Posterior vena cava (tissue), 2 donors: ENCODE measurements at regions not wholly inside any gene's neighbourhood (a gene's known extent, or its start where the extent isn't known, plus 50 kb on each side); places are given as distances from the start of the nearest gene placed in this dataset.

Experiments used
- DNase-seq: peaks from one replicate; pipeline ENCODE4 v3.0.0-alpha.2; 2020; ENCODE audit warnings: low spot score
- intact Hi-C, 2 donors: fragments of 100-400 bp; cut with DNase I; formaldehyde crosslinking; loops; one replicate each; pipeline versions ENCODE4 v1.14.1 to v1.14.2; 2022 to 2023
- donor health status: DM: yes; HTN: yes; CAD: no.
- donor health status: DM: yes; HTN: yes; CAD: no.

GRCh38 chr1:221303623-221304022 lies 424.4 kb downstream of the HLX start:
- intact Hi-C loops: no loop called here
- no peak for DNase-seq

DNA sequence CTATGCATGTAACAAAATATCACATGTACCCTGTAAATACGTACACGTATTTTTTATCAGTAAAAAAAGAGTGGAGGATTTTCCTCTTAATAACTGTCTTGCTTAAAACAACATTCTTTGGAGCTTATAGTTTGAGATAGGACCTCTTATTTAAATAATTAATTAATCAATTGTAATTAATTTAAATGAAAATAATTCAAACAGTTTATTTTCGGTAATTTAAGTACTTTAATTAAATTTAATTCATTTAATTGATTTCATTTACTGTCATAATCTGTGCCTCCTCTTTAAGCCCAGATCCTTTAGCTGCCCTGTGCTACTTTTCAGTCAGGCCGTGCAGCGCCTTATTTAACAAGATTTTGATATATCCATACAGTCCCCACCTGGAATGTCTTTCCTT lies 427.0 kb downstream of the HLX start:
- intact Hi-C loops: no loop called here
- DNase-seq: no peak

DNA sequence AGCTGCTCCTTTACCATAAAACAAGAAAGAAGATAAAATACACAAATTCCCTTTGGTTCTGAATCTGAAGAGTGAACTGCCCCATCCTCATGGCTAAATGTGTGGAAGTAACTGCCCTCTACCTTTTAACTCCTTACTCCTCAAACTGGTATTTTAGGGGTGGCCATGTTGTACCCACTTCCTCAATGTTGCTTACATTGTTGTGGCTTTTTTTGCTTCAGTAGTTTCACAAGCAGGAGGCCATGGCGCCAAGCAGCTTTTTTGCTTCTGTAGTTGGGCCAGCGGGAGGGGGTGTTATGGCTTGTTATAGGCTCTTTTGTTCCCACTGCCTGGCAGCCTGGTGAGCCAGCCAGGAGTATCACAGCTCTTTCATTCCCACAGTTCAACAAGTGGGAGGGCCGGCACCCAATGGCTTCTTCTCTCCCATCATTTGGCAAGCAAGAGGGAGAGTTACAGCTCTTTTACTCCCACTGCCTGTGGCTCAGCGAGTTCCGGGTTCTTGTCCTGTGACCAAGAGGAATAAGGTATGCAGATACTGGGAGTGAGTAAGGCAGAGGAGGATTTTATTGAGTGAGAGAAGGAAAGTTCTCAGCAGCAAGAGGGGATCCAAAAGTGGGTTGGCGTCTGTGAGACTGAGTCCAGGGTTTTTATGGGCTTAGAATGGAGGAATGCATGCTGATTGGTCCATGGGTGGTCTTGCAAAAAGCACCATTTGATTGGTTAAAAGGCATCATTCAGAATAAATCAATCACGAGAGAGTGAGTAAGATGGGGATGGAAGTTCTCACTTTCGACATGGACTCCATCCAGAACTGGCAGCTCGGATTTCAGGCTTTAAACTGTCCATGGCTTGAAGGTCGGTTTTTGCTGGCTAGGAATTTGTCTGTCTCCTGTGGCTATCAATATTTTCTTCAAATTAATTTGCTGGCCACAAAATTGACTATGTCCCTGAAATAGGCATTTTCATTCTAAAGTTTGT lies 429.6 kb downstream of the HLX start:
- DNase-seq: no peak
- intact Hi-C loops: no loop called here

DNA sequence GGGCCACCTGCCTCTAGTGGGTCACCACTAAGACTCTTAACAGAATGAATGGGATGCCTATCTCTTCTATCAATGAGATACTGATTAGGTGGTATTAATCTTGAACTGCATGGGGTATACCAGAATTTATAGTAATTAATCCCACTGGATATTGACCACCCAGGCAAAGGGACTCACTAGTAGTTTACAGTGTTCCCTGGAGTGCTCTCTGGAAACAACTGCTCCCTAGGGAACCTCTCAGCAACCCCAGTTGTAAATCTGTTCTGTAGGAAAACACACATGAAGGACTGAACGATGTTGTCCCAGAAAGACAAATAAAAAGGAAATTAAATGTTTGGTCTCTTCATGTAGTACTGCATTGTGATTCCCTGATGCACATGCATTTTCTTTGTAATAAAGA lies 430.5 kb downstream of the HLX start:
- intact Hi-C loops: no loop called here
- DNase-seq: no peak

DNA sequence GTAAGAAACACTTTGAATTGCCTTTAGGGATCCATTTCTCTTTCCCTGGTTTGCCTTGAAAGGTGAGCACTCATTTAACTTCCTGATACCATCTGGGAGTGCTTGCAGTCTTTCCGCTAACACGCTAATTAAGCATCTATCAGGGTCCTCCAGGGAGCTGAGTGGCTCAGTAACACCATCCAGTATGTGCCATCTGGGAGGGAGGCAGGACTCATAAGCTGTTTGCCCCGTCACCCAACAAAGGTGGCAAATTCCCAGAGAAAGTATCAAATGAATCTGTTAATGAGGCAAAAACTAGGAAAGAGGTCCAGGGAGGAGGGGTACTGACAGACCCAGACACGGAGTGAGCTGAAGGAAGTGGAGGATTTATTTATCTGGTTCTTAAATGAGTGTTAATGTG lies 430.9 kb downstream of the HLX start:
- intact Hi-C loops: no loop called here
- no peak for DNase-seq

GRCh38 chr1:221315330-221315729 lies 426.6 kb downstream of the DUSP10 start:
- DNase-seq: no peak
- intact Hi-C loops: no loop called here

DNA sequence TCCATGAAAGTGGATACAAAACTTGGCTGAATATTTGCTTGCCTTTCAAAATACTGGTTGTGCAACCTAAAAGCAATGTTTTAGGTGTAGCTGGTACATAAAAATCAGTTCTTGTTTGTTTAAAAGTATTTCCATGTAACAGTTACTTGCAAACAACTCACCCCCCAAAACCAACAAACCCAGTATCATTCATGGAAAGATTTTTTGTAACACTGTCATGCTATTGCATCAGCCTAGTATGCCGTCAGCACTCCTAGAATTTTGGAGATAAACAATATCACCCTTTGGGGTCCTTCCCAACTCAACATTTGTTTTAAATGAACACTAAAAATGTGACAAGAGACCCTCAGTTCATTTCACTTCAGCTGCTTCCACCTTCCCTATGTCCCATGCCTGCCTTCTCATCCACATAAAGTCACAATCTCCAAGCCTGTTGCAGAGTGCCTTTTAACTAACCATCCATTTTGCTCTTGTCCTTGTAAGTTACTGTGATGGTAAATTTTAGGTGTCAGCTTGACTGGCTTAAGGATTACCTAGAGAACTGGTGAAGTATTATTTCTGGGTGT lies 425.3 kb downstream of the DUSP10 start:
- DNase-seq: no peak
- intact Hi-C loops: no loop called here

- intact Hi-C loops: no loop called here
- DNase-seq: no peak
These were observed 424.4 kb downstream of the DUSP10 start for GRCh38 chr1:221317537-221317936.

DNA sequence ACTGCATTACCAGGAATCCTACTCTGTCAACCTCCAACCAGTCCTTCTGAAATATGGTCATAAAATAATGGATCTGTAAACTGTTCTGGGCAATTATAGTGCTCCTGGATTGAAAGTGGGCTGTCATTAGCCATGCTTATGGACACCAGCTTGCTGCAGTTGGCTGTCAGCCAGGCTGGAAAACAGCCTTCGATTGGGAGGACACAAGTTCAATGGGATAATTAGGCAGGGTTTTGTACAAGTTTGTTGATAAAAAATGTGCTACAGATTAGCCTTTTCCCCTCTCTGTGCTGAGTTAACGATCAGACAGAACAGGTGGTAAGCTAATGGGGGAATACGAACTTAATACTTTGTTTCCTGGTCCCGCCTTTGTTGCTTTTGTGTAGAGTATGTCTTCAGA lies 413.9 kb downstream of the DUSP10 start:
- DNase-seq: no peak
- intact Hi-C loops: no loop called here

DNA sequence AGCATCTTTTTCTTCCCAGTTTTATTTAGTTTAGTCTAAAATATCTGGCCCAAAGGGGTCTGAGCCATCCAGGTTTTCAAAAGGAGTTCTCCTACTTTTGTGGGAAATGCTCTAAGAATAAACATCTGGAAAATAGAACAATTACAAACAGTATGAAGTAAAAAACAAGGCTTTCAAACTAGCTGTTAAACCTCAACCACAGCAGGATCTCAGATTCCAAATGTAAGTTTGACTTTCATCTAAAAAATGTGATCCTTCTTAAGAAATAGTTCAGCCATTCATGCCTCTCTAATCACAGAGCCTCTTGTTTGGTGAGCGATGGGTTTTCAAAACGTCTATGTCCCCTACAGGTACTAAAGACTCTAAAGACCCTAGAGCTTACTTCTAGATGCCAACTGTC lies 413.5 kb downstream of the DUSP10 start:
- intact Hi-C loops: no loop called here
- DNase-seq: no peak

DNA sequence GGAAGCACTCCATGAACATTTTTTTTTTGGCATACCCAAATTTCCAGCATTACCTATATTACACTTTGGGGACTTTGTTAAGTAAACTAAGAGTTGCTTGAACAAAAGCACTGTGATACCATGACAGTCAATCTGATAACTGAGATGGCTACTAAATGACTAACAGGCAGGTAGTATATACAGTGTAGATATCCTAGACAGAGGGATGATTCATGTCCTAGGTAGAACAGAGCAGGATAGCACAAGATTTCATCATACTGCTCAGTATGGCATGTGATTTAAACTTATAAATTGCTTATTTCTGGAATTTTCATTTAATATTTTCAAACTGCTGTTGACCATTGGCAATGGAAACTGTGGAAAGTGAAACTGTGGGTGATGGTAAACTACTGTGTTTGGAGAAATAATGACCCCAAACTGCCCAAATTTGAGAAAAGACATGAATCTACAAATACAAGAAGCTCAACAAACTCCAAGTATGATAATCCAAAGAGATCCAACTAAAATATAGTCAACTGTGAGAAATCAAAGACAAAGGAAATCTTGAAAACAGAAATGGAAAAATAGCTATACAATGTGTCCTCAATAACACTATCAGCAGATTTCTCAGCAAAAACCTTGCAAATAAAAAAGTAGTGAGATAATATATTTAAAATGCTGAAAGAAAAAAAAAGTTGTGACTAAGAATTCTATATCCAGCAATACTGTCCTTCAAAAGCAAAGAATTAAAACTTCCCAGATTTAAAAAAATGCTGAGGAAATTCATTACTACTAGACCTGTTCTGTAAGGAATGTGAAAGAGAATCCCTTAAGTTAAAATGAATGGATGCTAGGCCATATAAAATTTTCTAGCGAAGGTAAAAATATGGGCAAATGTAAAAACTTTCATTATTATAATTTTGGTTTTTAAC lies 410.4 kb downstream of the DUSP10 start:
- no peak for DNase-seq
- intact Hi-C loops: no loop called here

- DNase-seq: no peak
- intact Hi-C loops: no loop called here
These were observed 407.8 kb downstream of the DUSP10 start for GRCh38 chr1:221334062-221334461.

DNA sequence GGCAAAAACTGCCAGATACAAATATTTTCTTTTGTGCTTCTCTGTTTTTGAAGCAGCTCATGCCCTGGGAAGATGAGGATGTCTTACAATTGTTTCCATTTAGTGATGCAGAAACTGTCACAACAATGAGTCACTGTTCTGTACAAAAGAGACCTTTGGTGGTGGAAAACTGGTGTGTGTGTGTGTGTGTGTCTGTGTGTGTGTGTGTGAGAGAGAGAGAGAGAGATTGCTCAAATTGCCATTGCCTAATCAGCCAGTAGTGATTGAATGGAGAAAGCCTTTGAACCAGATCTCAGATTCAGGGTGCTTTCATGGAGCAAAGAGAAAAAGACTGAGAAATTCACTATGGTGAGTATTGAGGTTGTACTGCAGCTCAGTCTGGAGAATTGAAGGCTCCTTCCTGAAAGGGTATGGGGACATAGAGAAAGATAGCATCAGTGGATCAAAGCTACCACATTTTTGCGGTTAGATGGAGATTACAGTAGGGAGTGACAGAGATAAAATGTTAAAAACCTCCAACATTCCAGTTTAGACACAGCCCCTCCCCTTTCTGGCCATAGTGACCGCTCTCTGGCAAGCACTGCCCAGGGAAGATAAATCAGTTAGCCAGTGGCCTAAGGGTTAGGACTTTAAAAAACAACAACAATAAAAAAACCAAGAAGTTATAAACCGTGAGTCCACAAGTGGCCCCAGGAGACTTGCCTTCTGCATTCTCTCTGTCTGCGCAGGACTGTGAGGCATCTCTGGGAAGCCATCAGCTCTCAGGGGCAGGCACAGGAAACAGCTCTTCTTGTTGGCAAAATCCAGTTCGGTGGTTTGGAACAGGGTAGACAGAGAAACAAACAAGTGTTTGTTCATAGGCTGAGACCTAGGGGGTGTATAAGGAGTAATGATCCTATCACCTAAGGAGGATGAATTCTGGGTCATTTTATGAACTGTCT lies 406.5 kb downstream of the DUSP10 start:
- peak; percentile 81 for DNase-seq
- intact Hi-C loops: no loop called here

DNA sequence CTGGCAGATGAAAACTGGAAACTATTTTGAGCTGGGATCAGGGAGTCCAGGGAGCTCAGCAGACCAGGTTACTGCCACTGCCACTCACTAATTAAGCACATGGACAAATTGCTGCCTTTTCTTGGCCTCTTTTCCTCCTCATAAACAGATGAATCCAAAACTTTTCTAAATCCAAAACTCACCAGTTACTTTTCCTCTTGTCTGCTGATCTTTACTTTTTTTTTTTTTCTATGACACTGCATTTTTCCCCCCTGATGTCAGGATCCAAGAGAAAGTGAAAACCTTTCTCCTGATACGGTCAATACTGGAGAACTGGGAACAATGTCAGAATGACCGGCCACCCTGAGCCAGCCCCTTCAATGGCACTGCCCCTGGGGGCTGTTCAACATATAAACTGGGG lies 405.8 kb downstream of the DUSP10 start:
- DNase-seq: no peak
- intact Hi-C loops: no loop called here

DNA sequence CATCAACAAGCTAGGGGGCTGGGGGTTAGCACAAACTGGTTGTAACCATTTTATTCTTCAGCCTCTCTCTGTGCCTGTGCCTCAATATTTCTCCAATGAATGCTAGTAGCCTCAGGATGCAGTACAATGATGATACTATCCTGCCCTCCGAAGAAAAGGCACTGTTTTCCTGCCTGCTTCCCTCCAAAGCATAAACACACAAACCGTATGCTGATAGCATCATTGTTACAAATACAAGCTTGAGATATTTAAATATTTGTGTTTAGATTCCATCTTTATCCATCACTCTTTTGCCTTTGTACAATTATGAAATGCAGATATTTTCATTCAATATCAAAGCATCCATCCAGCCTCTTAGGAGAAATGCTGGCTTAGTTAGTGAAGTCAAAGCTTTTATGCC lies 404.8 kb downstream of the DUSP10 start:
- DNase-seq: no peak
- intact Hi-C loops: no loop called here

DNA sequence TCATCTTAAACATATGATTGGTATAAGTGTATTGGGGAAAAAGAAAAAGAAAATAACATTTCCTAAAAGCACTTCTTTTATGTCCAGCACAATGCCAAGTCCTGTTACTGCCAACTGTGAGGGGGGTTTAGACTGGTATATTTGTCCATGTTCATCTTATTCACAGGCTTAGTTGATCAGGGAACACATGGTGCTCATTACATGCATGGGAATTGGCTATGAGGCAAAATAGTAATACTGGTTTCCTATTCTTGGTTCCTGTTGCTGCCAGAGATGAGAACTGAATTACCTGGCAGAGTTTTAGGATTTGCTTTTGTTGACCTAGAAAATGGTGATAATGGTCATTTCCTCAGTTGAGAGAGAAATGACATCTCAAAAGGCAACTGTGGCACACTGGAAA lies 398.8 kb downstream of the DUSP10 start:
- DNase-seq: no peak
- intact Hi-C loops: no loop called here

DNA sequence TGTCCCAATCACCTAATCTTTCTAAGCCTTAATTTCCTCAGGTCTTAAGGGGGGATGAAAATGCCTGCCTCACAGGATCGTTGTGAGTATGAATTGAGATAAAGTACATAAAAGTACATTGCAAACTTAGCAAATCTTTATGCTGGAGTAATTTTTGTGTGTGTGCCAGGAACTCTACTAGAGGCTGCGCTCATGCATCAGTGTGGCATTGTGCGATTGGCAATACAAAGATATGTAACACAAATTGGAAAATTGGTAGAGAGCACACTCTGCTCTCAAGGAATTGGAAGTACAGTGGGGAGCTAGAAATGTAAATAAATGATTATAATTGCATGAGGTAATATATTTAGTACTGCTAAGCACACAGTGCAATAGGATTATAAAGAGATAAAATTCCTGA lies 398.3 kb downstream of the DUSP10 start:
- no peak for DNase-seq
- intact Hi-C loops: no loop called here

- DNase-seq: no peak
- intact Hi-C loops: no loop called here
These were observed 397.2 kb downstream of the DUSP10 start for GRCh38 chr1:221344693-221345092.

DNA sequence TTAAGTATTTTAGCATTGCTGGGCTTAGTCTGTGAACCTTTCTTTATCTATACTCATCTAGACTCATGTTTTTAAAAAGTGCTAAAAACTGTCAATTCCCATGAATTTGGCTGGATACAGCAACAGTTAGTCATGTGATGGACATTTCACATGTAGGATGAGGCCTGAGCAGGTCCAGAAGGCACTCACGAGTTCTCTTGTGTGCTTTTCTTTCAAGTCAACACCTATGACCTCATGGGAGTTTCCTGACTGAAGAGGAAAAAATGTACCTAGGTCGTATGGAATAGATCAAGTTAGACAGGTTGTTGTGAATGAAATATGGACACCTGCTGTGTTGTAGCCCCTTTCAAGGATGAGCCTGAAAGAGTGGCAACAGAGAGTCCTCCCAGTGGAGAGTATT lies 394.2 kb downstream of the DUSP10 start:
- DNase-seq: no peak
- intact Hi-C loops: no loop called here
